Upper lobe of left lung (tissue), 4 donors: ENCODE measurements at regions not wholly inside any gene's neighbourhood (a gene's known extent, or its start where the extent isn't known, plus 50 kb on each side); places are given as distances from the start of the nearest gene placed in this dataset.

Experiments
- CTCF ChIP-seq, 6 experiments: fragments of 450-650 bp in 4 of 6; fragments of 200-600 bp in 2 of 6; sonication (generic) in 2 of 6; IDR thresholded peaks; one replicate each; pipeline ENCODE4 v1.5.1; 2016 to 2019; ENCODE audit warnings: antibody characterized with exemption in 6 of 6
- POLR2A ChIP-seq, 4 donors: fragments of 450-650 bp; IDR thresholded peaks; one replicate each; pipeline ENCODE4 v1.5.1; 2016 to 2017; ENCODE audit warnings: antibody characterized with exemption in 4 of 4, mild to moderate bottlenecking in 2 of 4

- TF ChIP-seq CTCF (IDR thresholded peaks at IDR 0.05) (no peak), POLR2A (IDR thresholded peaks at IDR 0.05) (no peak)
Observed at GRCh38 chr4:123204737-123205136, 191.9 kb upstream of the SPRY1 start.
